Endothelial cell of umbilical vein (primary cell): ENCODE measurements at regions not wholly inside any gene's neighbourhood (a gene's known extent, or its start where the extent isn't known, plus 50 kb on each side); places are given as distances from the start of the nearest gene placed in this dataset.

Source experiments
- BruUV-seq: library from RNA; stranded (reverse); fragments of 400-500 nt; replicated peaks from 2 replicates; lab custom pipeline; 2021; lab: Mats Ljungman, UMichigan
- CTCF ChIA-PET: fragments of 300-600, 350-600 bp; sonication (Branson Sonifier 250); formaldehyde crosslinking; loops from one replicate; lab custom pipeline; 2021; ENCODE audit warnings: antibody characterized with exemption, inconsistent platforms; lab: Charles Lee
- POLR2A ChIA-PET: fragments of 300-600, 350-600 bp; sonication (Branson Sonifier 250); formaldehyde crosslinking; loops from one replicate; lab custom pipeline; 2021; ENCODE audit warnings: antibody characterized with exemption, inconsistent platforms; lab: Charles Lee
- DNase-seq: peaks from one replicate; pipeline ENCODE4 v3.0.0-alpha.2; 2011; ENCODE audit warnings: low read depth, low spot score
- FAIRE-seq: peaks from 2 replicates; lab custom pipeline; 2011; peaks lifted over from hg19 to GRCh38; lab: Jason Lieb, UNC
- H2AFZ ChIP-seq: 2 replicates; pipeline ENCODE4 v1.6.0; 2012; ENCODE audit warnings: low read depth, low read length, control low read depth, inconsistent platforms
- H3K27ac ChIP-seq: 2 replicates; pipeline ENCODE4 v1.5.1; 2011; ENCODE audit warnings: low read depth, mild to moderate bottlenecking, control low read depth, low read length, moderate library complexity; ENCODE audit not compliant: insufficient read depth
- H3K27me3 ChIP-seq, 2 experiments: 2 replicates each; pipeline versions ENCODE4 v1.6.0 to v1.6.1; 2011; ENCODE audit warnings: low read length in 2 of 2, mixed read lengths in 1 of 2; ENCODE audit not compliant: control insufficient read depth in 2 of 2, insufficient read depth in 2 of 2
- H3K36me3 ChIP-seq, 2 experiments: 2 replicates in 1 of 2; 3 replicates in 1 of 2; pipeline ENCODE4 v1.5.1; 2011; ENCODE audit warnings: low read length in 2 of 2, mild to moderate bottlenecking in 1 of 2, moderate library complexity in 1 of 2; ENCODE audit not compliant: control insufficient read depth in 2 of 2, insufficient read depth in 2 of 2; ENCODE audit errors: extremely low read depth in 1 of 2
- H3K4me1 ChIP-seq: 3 replicates; pipeline ENCODE4 v1.5.1; 2011; ENCODE audit warnings: mild to moderate bottlenecking, low read length; ENCODE audit not compliant: control insufficient read depth, insufficient read depth; ENCODE audit errors: extremely low read depth
- H3K4me2 ChIP-seq: 2 replicates; pipeline ENCODE4 v1.6.1; 2011; ENCODE audit warnings: low read length, control low read depth, mixed read lengths; ENCODE audit not compliant: insufficient read depth
- H3K4me3 ChIP-seq, 3 experiments: fragments of 200-600 bp in 1 of 3; sonication (generic), shearing (Covaris generic) in 1 of 3; replicated peaks in 1 of 3; 2 replicates each; pipeline ENCODE4 v1.5.1; 2011 to 2016; ENCODE audit warnings: control low read depth in 3 of 3, low read length in 3 of 3, mild to moderate bottlenecking in 2 of 3, inconsistent platforms in 1 of 3, low read depth in 1 of 3, moderate library complexity in 1 of 3; ENCODE audit not compliant: insufficient read depth in 1 of 3
- H3K79me2 ChIP-seq: 2 replicates; pipeline ENCODE4 v1.6.0; 2012; ENCODE audit warnings: low read length, inconsistent platforms; ENCODE audit not compliant: control insufficient read depth, insufficient read depth
- H3K9ac ChIP-seq: replicated peaks from 2 replicates; pipeline ENCODE3; 2011; ENCODE audit warnings: low read length, control low read depth; ENCODE audit not compliant: insufficient read depth; ENCODE audit errors: extremely low read depth
- H3K9me1 ChIP-seq: replicated peaks from 3 replicates; pipeline ENCODE4 v1.6.0; 2011; ENCODE audit warnings: mild to moderate bottlenecking, low read length; ENCODE audit not compliant: control insufficient read depth, insufficient read depth; ENCODE audit errors: extremely low read depth
- H3K9me3 ChIP-seq: replicated peaks from 2 replicates; pipeline ENCODE4 v1.5.1; 2012; ENCODE audit warnings: low read length, inconsistent platforms; ENCODE audit not compliant: control insufficient read depth, insufficient read depth
- H4K20me1 ChIP-seq: replicated peaks from 2 replicates; pipeline ENCODE3; 2011; ENCODE audit warnings: mild to moderate bottlenecking, low read length; ENCODE audit not compliant: control insufficient read depth, insufficient read depth; ENCODE audit errors: extremely low read depth
- CTCF ChIP-seq, 2 donors: IDR thresholded peaks; 1 replicate in 1 of 2; 2 replicates in 1 of 2; pipeline ENCODE4 v1.5.1; 2011; ENCODE audit warnings: low read length in 2 of 2, mild to moderate bottlenecking in 2 of 2, moderate library complexity in 2 of 2, control low read depth in 1 of 2, inconsistent platforms in 1 of 2, low read depth in 1 of 2; ENCODE audit not compliant: insufficient read depth in 1 of 2; ENCODE audit errors: extremely low read depth in 1 of 2
- EZH2 ChIP-seq: IDR thresholded peaks from 2 replicates; pipeline ENCODE4 v1.6.1; 2012; ENCODE audit warnings: borderline replicate concordance, low read depth, mild to moderate bottlenecking, moderate library complexity, low read length, inconsistent platforms; ENCODE audit not compliant: severe bottlenecking
- FOS ChIP-seq: IDR thresholded peaks from 2 replicates; pipeline ENCODE4 v1.6.1; 2011; ENCODE audit warnings: mild to moderate bottlenecking, low read length, moderate library complexity, borderline replicate concordance; ENCODE audit not compliant: insufficient read depth
- GATA2 ChIP-seq: IDR thresholded peaks from 2 replicates; pipeline ENCODE4 v1.7.0; 2011; ENCODE audit warnings: low read depth, mild to moderate bottlenecking, moderate library complexity, mixed read lengths, low read length; ENCODE audit not compliant: insufficient read length, insufficient read depth
- JUN ChIP-seq: IDR thresholded peaks from 2 replicates; pipeline ENCODE4 v1.6.1; 2011; ENCODE audit warnings: borderline replicate concordance, low read depth; ENCODE audit not compliant: insufficient read length, insufficient read depth
- MAX ChIP-seq: IDR thresholded peaks from 2 replicates; pipeline ENCODE4 v1.6.1; 2011; ENCODE audit not compliant: insufficient read depth, insufficient read length
- MYC ChIP-seq: IDR thresholded peaks from one replicate; pipeline ENCODE4 v1.6.1; 2011; ENCODE audit warnings: mild to moderate bottlenecking, low read depth, low read length
- POLR2A ChIP-seq: IDR thresholded peaks from 2 replicates; pipeline ENCODE4 v1.6.1; 2012; ENCODE audit warnings: low read depth, mild to moderate bottlenecking, control low read depth, low read length
- POLR2AphosphoS5 ChIP-seq: IDR thresholded peaks from 2 replicates; pipeline ENCODE4 v1.6.1; 2012; ENCODE audit warnings: low read depth, mild to moderate bottlenecking, control low read depth, low read length, moderate library complexity; ENCODE audit not compliant: insufficient read depth
- dilution Hi-C: fragments of 300-500 bp; cut with MboI; formaldehyde crosslinking; loops from one replicate; pipeline ENCODE4 v1.15.0; 2019; ENCODE audit warnings: low sequenced_read_pairs; ENCODE audit not compliant: extremely low pct_ligation_motif_present
- intact Hi-C: fragments of 100-400 bp; cut with micrococcal nuclease; formaldehyde crosslinking; loops from one replicate; pipeline ENCODE4 v1.10.0; 2022

GRCh38 chr2:136638193-136638592, 127.2 kb upstream of the THSD7B start:
- Histone ChIP-seq H3K4me3 (no peak overlapping the region), H3K79me2 (no peaks in the 10 kb centered on the region), H2AFZ (no peak overlapping the region), H3K4me1 (no peaks in the 10 kb centered on the region), H3K27me3 (no peaks in the 10 kb centered on the region), H3K9me1 (no peaks in the 10 kb centered on the region), H4K20me1 (no peaks in the 10 kb centered on the region), H3K9ac (no peak overlapping the region), H3K27ac (no peak overlapping the region), H3K9me3 (peaks cover 5% of the 10 kb centered on the region), H3K4me2 (no peak overlapping the region), H3K36me3 (no peaks in the 10 kb centered on the region)
- no TSS peak for BruUV-seq
- FAIRE-seq (no peak), DNase-seq (no peak)
- intact Hi-C loops = no loop called here
- POLR2A ChIA-PET = no interaction called here
- CTCF ChIA-PET = no interaction called here
- dilution Hi-C loops = no loop called here
- TF ChIP-seq POLR2AphosphoS5 (no peak), EZH2 (no peak), JUN (no peak), MAX (no peak), MYC (no peak), POLR2A (no peak), GATA2 (no peak), CTCF (IDR thresholded peaks at IDR 0.05; ENCODE audit: extremely low read depth in 1 of 2, insufficient read depth in 1 of 2, low read depth in 1 of 2, low read length in 2 of 2) (no peak), FOS (no peak)
